Brain microvascular endothelial cell (primary cell): ENCODE measurements at regions not wholly inside any gene's neighbourhood (a gene's known extent, or its start where the extent isn't known, plus 50 kb on each side); places are given as distances from the start of the nearest gene placed in this dataset.

Experiments
- DNase-seq: peaks from one replicate; pipeline ENCODE4 v3.0.0-alpha.2; 2020
- H3K27ac ChIP-seq: fragments of 250-450 bp; sonication (Bioruptor Pico); 2 replicates; pipeline ENCODE4 v1.5.1; 2020; ENCODE audit warnings: mild to moderate bottlenecking, moderate library complexity
- H3K27me3 ChIP-seq: fragments of 250-450 bp; sonication (Bioruptor Pico); replicated peaks from 2 replicates; pipeline ENCODE4 v1.5.1; 2020; ENCODE audit warnings: mild to moderate bottlenecking
- H3K36me3 ChIP-seq: fragments of 250-450 bp; sonication (Bioruptor Pico); replicated peaks from 2 replicates; pipeline ENCODE4 v1.5.1; 2020; ENCODE audit warnings: mild to moderate bottlenecking
- H3K4me3 ChIP-seq: 2 replicates; pipeline ENCODE4 v1.5.1; 2011; ENCODE audit warnings: low read depth, mild to moderate bottlenecking, control low read depth, low read length, moderate library complexity
- CTCF ChIP-seq: IDR thresholded peaks from 2 replicates; pipeline ENCODE4 v1.5.1; 2011; ENCODE audit warnings: low read depth, mild to moderate bottlenecking, moderate library complexity, low read length, control low read depth, inconsistent platforms; ENCODE audit errors: missing control alignments
- in situ Hi-C: cut with HindIII; loops from 2 replicates; pipeline ENCODE4 v1.10.0; 2017; ENCODE audit warnings: low sequenced_read_pairs, low pct_ligation_motif_present

- no peaks in the 10 kb centered on the region for H3K36me3 ChIP-seq
- H3K27me3 ChIP-seq: no peaks in the 10 kb centered on the region
- no peak overlapping the region for H3K4me3 ChIP-seq
- in situ Hi-C loops: no loop called here
- H3K27ac ChIP-seq: no peak overlapping the region
- no peak for TF ChIP-seq CTCF
- DNase-seq: no peak
These were observed 247.5 kb upstream of the PREP start for GRCh38 chr6:105650347-105650746.

GRCh38 chr6:105649192-105649591, 246.3 kb upstream of the PREP start:
- in situ Hi-C loops: no loop called here
- TF ChIP-seq CTCF: no peak
- Histone ChIP-seq H3K4me3 (no peak overlapping the region), H3K27ac (no peak overlapping the region), H3K36me3 (no peaks in the 10 kb centered on the region), H3K27me3 (no peaks in the 10 kb centered on the region)
- no peak for DNase-seq

GRCh38 chr6:105648276-105648675, 245.4 kb upstream of the PREP start:
- Histone ChIP-seq H3K27me3 (no peaks in the 10 kb centered on the region), H3K36me3 (no peaks in the 10 kb centered on the region), H3K4me3 (no peak overlapping the region), H3K27ac (no peak overlapping the region)
- in situ Hi-C loops: no loop called here
- no peak for DNase-seq
- no peak for TF ChIP-seq CTCF

- no peak for DNase-seq
- Histone ChIP-seq H3K27ac (no peak overlapping the region), H3K27me3 (no peaks in the 10 kb centered on the region), H3K4me3 (no peak overlapping the region), H3K36me3 (no peaks in the 10 kb centered on the region)
- no peak for TF ChIP-seq CTCF
- in situ Hi-C loops: no loop called here
These were observed 243.5 kb upstream of the PREP start for GRCh38 chr6:105646391-105646867.

- TF ChIP-seq CTCF: no peak
- Histone ChIP-seq H3K36me3 (no peaks in the 10 kb centered on the region), H3K27ac (no peak overlapping the region), H3K27me3 (no peaks in the 10 kb centered on the region), H3K4me3 (no peak overlapping the region)
- DNase-seq: no peak
- in situ Hi-C loops: no loop called here
These were observed 243.1 kb upstream of the PREP start for GRCh38 chr6:105645958-105646357.

GRCh38 chr6:105645156-105645555, 242.3 kb upstream of the PREP start:
- Histone ChIP-seq H3K27me3 (no peaks in the 10 kb centered on the region), H3K4me3 (no peak overlapping the region), H3K36me3 (no peaks in the 10 kb centered on the region), H3K27ac (no peak overlapping the region)
- in situ Hi-C loops: no loop called here
- no peak for TF ChIP-seq CTCF
- no peak for DNase-seq
